Fibroblast of lung (primary cell): ENCODE measurements at regions not wholly inside any gene's neighbourhood (a gene's known extent, or its start where the extent isn't known, plus 50 kb on each side); places are given as distances from the start of the nearest gene placed in this dataset.

ENCODE experiments used
- EZH2 ChIP-seq: IDR thresholded peaks from 2 replicates; pipeline ENCODE4 v1.5.1; 2012; ENCODE audit warnings: low read length, control low read depth, mild to moderate bottlenecking; ENCODE audit errors: missing control alignments
- TF ChIP-seq, protein P1 (sequence below), 2 donors: IDR thresholded peaks in 1 of 2; conservative IDR thresholded peaks in 1 of 2; 1 replicate in 1 of 2; 2 replicates in 1 of 2; pipeline ENCODE4 v1.5.1; 2011 to 2012; ENCODE audit warnings: low read length in 2 of 2, control low read depth in 1 of 2, inconsistent platforms in 1 of 2, low read depth in 1 of 2, mild to moderate bottlenecking in 1 of 2

DNA sequence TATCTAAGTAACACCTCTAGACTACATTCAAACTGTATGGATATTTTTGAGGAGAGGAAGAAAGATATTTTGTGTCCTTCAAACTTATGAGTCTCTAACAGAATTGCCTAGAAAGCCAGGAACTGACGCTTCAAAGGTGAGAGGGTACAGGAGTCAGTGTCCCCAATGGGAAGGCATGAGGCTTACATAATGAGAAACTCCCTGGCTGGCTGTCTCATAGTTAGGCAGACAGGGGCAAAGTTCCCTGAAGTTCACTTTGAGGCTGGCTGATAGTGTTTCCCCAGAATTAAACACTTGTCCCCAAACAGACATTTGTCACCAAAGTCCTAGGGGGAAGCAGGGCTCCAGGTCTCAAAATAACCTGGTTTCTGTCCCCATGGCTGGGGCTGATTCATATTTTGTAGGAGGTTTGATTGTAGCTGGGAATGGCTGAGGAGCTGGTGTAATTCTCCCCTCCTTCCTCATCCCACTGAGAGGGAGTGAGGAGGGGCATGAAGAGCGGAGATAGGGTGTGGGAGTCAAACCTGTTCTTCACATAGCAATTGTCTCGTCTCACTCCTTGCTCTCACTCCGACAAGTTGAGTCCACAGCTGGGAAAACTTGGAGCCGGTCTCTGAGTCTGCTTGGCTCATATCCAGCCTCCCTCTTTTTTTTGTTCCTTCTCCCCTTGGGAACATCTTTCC is 56.4 kb upstream of the CISTR start:
- TF ChIP-seq, protein P1, sequence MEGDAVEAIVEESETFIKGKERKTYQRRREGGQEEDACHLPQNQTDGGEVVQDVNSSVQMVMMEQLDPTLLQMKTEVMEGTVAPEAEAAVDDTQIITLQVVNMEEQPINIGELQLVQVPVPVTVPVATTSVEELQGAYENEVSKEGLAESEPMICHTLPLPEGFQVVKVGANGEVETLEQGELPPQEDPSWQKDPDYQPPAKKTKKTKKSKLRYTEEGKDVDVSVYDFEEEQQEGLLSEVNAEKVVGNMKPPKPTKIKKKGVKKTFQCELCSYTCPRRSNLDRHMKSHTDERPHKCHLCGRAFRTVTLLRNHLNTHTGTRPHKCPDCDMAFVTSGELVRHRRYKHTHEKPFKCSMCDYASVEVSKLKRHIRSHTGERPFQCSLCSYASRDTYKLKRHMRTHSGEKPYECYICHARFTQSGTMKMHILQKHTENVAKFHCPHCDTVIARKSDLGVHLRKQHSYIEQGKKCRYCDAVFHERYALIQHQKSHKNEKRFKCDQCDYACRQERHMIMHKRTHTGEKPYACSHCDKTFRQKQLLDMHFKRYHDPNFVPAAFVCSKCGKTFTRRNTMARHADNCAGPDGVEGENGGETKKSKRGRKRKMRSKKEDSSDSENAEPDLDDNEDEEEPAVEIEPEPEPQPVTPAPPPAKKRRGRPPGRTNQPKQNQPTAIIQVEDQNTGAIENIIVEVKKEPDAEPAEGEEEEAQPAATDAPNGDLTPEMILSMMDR (conservative IDR thresholded peaks at IDR 0.05 in 1 of 2, IDR thresholded peaks at IDR 0.05 in 1 of 2; ENCODE audit: low read depth in 1 of 2, low read length in 2 of 2): no peak
- TF ChIP-seq EZH2: no peak
